ENCODE measurements at regions not wholly inside any gene's neighbourhood (a gene's known extent, or its start where the extent isn't known, plus 50 kb on each side); places are given as distances from the start of the nearest gene placed in this dataset.

GRCh38 chr7:25795824-25796235, 356.2 kb upstream of the NFE2L3 start:
- H3K27ac ChIP-seq: peak overlapping the region in 1 of 5 donors; percentile 30
- no peak for TF ChIP-seq POLR2A (IDR thresholded peaks at IDR 0.05)
- no peak for TF ChIP-seq CTCF (IDR thresholded peaks at IDR 0.05)
- no peaks in the 10 kb centered on the region for H3K4me1 ChIP-seq (replicated peaks in 1 of 2)
- H3K36me3 ChIP-seq (replicated peaks in 1 of 2): no peaks in the 10 kb centered on the region
- H3K4me3 ChIP-seq: peak overlapping the region in 1 of 4 donors; percentile 25
- no peaks in the 10 kb centered on the region for H3K9me3 ChIP-seq (replicated peaks in 1 of 3)
- intact Hi-C loops (cut with DNase I): no loop called here
- 28 to 42% (median 36%) methylated on average over 2 of the region's 2 CpGs for WGBS, 4 donors
- H3K27me3 ChIP-seq: no peaks in the 10 kb centered on the region
- DNase-seq: peak in 6 of 7 donors; percentile 15 to 39 (median 30)

- Histone ChIP-seq H3K36me3 (replicated peaks in 1 of 2) (no peaks in the 10 kb centered on the region), H3K4me1 (replicated peaks in 1 of 2) (no peaks in the 10 kb centered on the region), H3K9me3 (replicated peaks in 1 of 3) (no peaks in the 10 kb centered on the region), H3K4me3 (no peak overlapping the region), H3K27ac (no peak overlapping the region), H3K27me3 (no peaks in the 10 kb centered on the region)
- no peak for TF ChIP-seq CTCF (IDR thresholded peaks at IDR 0.05)
- TF ChIP-seq POLR2A (IDR thresholded peaks at IDR 0.05): no peak
- no peak for DNase-seq
- intact Hi-C loops (cut with DNase I): no loop called here
- 77 to 100% (median 94%) methylated on average over 1 of the region's 1 CpG for WGBS, 4 donors
Measured at GRCh38 chr7:25798344-25798743, 353.7 kb upstream of the NFE2L3 start.

- no peaks in the 10 kb centered on the region for H3K36me3 ChIP-seq (replicated peaks in 1 of 2)
- H3K4me3 ChIP-seq: no peak overlapping the region
- intact Hi-C loops (cut with DNase I): no loop called here
- TF ChIP-seq CTCF (IDR thresholded peaks at IDR 0.05) (no peak), POLR2A (IDR thresholded peaks at IDR 0.05) (no peak)
- H3K27ac ChIP-seq: no peak overlapping the region
- no peak for DNase-seq
- H3K9me3 ChIP-seq (replicated peaks in 1 of 3): no peaks in the 10 kb centered on the region
- WGBS, 4 donors: 85 to 91% (median 88%) methylated on average over 3 of the region's 3 CpGs
- no peaks in the 10 kb centered on the region for H3K27me3 ChIP-seq
- H3K4me1 ChIP-seq (replicated peaks in 1 of 2): no peaks in the 10 kb centered on the region
Measured at GRCh38 chr7:25801214-25801613, 350.8 kb upstream of the NFE2L3 start.

- H3K27me3 ChIP-seq: no peaks in the 10 kb centered on the region
- intact Hi-C loops (cut with DNase I): no loop called here
- no peak overlapping the region for H3K4me3 ChIP-seq
- TF ChIP-seq POLR2A (IDR thresholded peaks at IDR 0.05): no peak
- no peak for TF ChIP-seq CTCF (IDR thresholded peaks at IDR 0.05)
- H3K36me3 ChIP-seq (replicated peaks in 1 of 2): no peaks in the 10 kb centered on the region
- 76 to 87% (median 80%) methylated on average over 3 of the region's 3 CpGs for WGBS, 4 donors
- no peaks in the 10 kb centered on the region for H3K4me1 ChIP-seq (replicated peaks in 1 of 2)
- no peak for DNase-seq
- no peak overlapping the region for H3K27ac ChIP-seq
- H3K9me3 ChIP-seq (replicated peaks in 1 of 3): no peaks in the 10 kb centered on the region
Measured at GRCh38 chr7:25802057-25802456, 349.9 kb upstream of the NFE2L3 start.

All from adrenal gland (tissue), 9 donors.